ENCODE measurements at regions not wholly inside any gene's neighbourhood (a gene's known extent, or its start where the extent isn't known, plus 50 kb on each side); places are given as distances from the start of the nearest gene placed in this dataset.

- no peak for DNase-seq (ENCODE audit: low read depth, low spot score)
- no peak for TF ChIP-seq EZH2 (IDR thresholded peaks at IDR 0.05; ENCODE audit: low read length)
- no peak for TF ChIP-seq CTCF (optimal IDR thresholded peaks at IDR 0.05 in 1 of 3, IDR thresholded peaks at IDR 0.05 in 1 of 3, conservative IDR thresholded peaks at IDR 0.05 in 1 of 3; ENCODE audit: extremely low read depth in 1 of 3, insufficient read depth in 2 of 3, low read length in 3 of 3)
- Histone ChIP-seq H3K9me1 (ENCODE audit: control insufficient read depth, extremely low read depth, insufficient read depth, low read length) (no peaks in the 10 kb centered on the region), H4K20me1 (ENCODE audit: control insufficient read depth, extremely low read depth, insufficient read depth, low read length) (no peaks in the 10 kb centered on the region), H3K4me1 (ENCODE audit: control insufficient read depth, extremely low read depth, insufficient read depth, low read length) (no peaks in the 10 kb centered on the region), H3K4me2 (ENCODE audit: control insufficient read depth, extremely low read depth, insufficient read depth, low read depth, low read length) (no peak overlapping the region), H3K27ac (ENCODE audit: control insufficient read depth, insufficient read depth, low read length) (no peak overlapping the region), H2AFZ (ENCODE audit: control insufficient read depth, low read length) (no peak overlapping the region), H3K36me3 (ENCODE audit: control insufficient read depth in 2 of 2, extremely low read depth in 1 of 2, insufficient read depth in 2 of 2, low read length in 2 of 2) (no peaks in the 10 kb centered on the region), H3K9me3 (ENCODE audit: control insufficient read depth, low read depth, low read length) (no peaks in the 10 kb centered on the region), H3K79me2 (ENCODE audit: control insufficient read depth, insufficient read depth, low read length) (no peaks in the 10 kb centered on the region), H3K9ac (ENCODE audit: control insufficient read depth, extremely low read depth, insufficient read depth, low read length) (no peak overlapping the region), H3K27me3 (ENCODE audit: control insufficient read depth, extremely low read depth, insufficient read depth, low read length) (peaks cover 5% of the 10 kb centered on the region), H3K4me3 (ENCODE audit: control insufficient read depth in 2 of 3, extremely low read depth in 1 of 3, insufficient read depth in 2 of 3, low read depth in 1 of 3, low read length in 3 of 3) (no peak overlapping the region)
- no peak for FAIRE-seq
- dilution Hi-C loops (cut with MboI; ENCODE audit: extremely low pct_ligation_motif_present, low sequenced_read_pairs) = no loop called here
Observed at GRCh38 chr2:239575931-239576445, 175.2 kb upstream of the HDAC4 start.

- Histone ChIP-seq H3K36me3 (ENCODE audit: control insufficient read depth in 2 of 2, extremely low read depth in 1 of 2, insufficient read depth in 2 of 2, low read length in 2 of 2) (no peaks in the 10 kb centered on the region), H3K27ac (ENCODE audit: control insufficient read depth, insufficient read depth, low read length) (no peak overlapping the region), H3K9ac (ENCODE audit: control insufficient read depth, extremely low read depth, insufficient read depth, low read length) (no peak overlapping the region), H3K27me3 (ENCODE audit: control insufficient read depth, extremely low read depth, insufficient read depth, low read length) (peaks cover 7% of the 10 kb centered on the region), H3K9me3 (ENCODE audit: control insufficient read depth, low read depth, low read length) (no peaks in the 10 kb centered on the region), H3K4me3 (ENCODE audit: control insufficient read depth in 2 of 3, extremely low read depth in 1 of 3, insufficient read depth in 2 of 3, low read depth in 1 of 3, low read length in 3 of 3) (no peak overlapping the region), H4K20me1 (ENCODE audit: control insufficient read depth, extremely low read depth, insufficient read depth, low read length) (no peaks in the 10 kb centered on the region), H2AFZ (ENCODE audit: control insufficient read depth, low read length) (no peak overlapping the region), H3K4me2 (ENCODE audit: control insufficient read depth, extremely low read depth, insufficient read depth, low read depth, low read length) (no peak overlapping the region), H3K9me1 (ENCODE audit: control insufficient read depth, extremely low read depth, insufficient read depth, low read length) (no peaks in the 10 kb centered on the region), H3K4me1 (ENCODE audit: control insufficient read depth, extremely low read depth, insufficient read depth, low read length) (no peaks in the 10 kb centered on the region), H3K79me2 (ENCODE audit: control insufficient read depth, insufficient read depth, low read length) (no peaks in the 10 kb centered on the region)
- TF ChIP-seq CTCF (optimal IDR thresholded peaks at IDR 0.05 in 1 of 3, IDR thresholded peaks at IDR 0.05 in 1 of 3, conservative IDR thresholded peaks at IDR 0.05 in 1 of 3; ENCODE audit: extremely low read depth in 1 of 3, insufficient read depth in 2 of 3, low read length in 3 of 3) (no peak), EZH2 (IDR thresholded peaks at IDR 0.05; ENCODE audit: low read length) (no peak)
- FAIRE-seq = no peak
- DNase-seq (ENCODE audit: low read depth, low spot score) = no peak
- dilution Hi-C loops (cut with MboI; ENCODE audit: extremely low pct_ligation_motif_present, low sequenced_read_pairs) = no loop called here
Observed at GRCh38 chr2:239574434-239575156, 173.8 kb upstream of the HDAC4 start.

Measured in keratinocyte (primary cell).